ENCODE measurements at regions not wholly inside any gene's neighbourhood (a gene's known extent, or its start where the extent isn't known, plus 50 kb on each side); places are given as distances from the start of the nearest gene placed in this dataset.

DNA sequence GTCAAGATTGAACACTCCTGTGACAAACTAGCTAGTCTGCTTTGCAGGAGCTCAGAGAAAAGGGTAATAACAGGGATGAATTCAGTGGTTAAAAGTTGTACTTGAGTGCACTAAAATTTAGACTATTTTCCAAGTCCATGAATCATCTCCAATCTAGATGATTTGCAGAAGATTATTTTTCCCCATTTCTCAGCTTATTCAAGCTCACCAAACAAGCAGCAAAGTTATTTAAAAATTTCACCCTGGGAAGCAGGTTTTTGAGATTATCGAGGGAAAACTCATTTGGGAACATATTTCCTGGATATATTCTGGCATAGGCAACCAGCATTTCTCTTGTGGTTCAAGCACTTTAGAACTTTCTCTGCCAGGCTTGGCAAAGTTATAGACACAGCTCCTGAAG, 311.4 kb downstream of the TLE1 start:
- CTCF ChIA-PET (ENCODE audit: low intra/inter-chr PET ratio, low total read pairs), result no interaction called here
- no peaks in the 10 kb centered on the region for H3K36me3 ChIP-seq (replicated peaks in 1 of 2; ENCODE audit: control insufficient read depth in 1 of 2, insufficient read depth in 2 of 2, low read length in 2 of 2)
- H3K79me2 ChIP-seq (ENCODE audit: insufficient read depth, low read length), result no peaks in the 10 kb centered on the region
- in situ Hi-C loops (cut with HindIII; ENCODE audit: extremely low pct_ligation_motif_present, low pct_unique_long_range_greater_than_20kb) (no loop called here), intact Hi-C loops (cut with micrococcal nuclease; ENCODE audit: unreplicated experiment) (no loop called here)
- H3K4me3 ChIP-seq (replicated peaks in 1 of 3; ENCODE audit: insufficient read depth in 1 of 3, low read depth in 2 of 3, low read length in 3 of 3), result no peak overlapping the region
- ATAC-seq (no peak), FAIRE-seq (no peak), DNase-seq (ENCODE audit: low spot score) (no peak)
- BruUV-seq (replicated peaks), result no TSS peak
- H3K27ac ChIP-seq (ENCODE audit: extremely low read length, insufficient read depth, low read length), result no peak overlapping the region
- 8% methylated on average over 1 of the region's 1 CpG for WGBS (ENCODE audit: low lambda C conversion rate)
- no peak overlapping the region for H2AFZ ChIP-seq (ENCODE audit: low read length)
- TF ChIP-seq NONO (IDR thresholded peaks at IDR 0.05) (no peak), NONO (CRISPR knock-in tag; conservative IDR thresholded peaks at IDR 0.05) (no peak), ZNF253 (CRISPR knock-in tag; IDR thresholded peaks at IDR 0.05; ENCODE audit: borderline replicate concordance) (no peak), PAX8 (CRISPR knock-in tag; IDR thresholded peaks at IDR 0.05; ENCODE audit: borderline replicate concordance) (no peak), WIZ (CRISPR knock-in tag; IDR thresholded peaks at IDR 0.05) (no peak), KDM5B (CRISPR knock-in tag; IDR thresholded peaks at IDR 0.05; ENCODE audit: borderline replicate concordance) (no peak), NR3C1 (CRISPR knock-in tag; IDR thresholded peaks at IDR 0.05) (no peak), RFXAP (CRISPR knock-in tag; IDR thresholded peaks at IDR 0.05; ENCODE audit: borderline replicate concordance) (no peak), SALL2 (CRISPR knock-in tag; IDR thresholded peaks at IDR 0.05) (no peak), GABPB1 (CRISPR knock-in tag; IDR thresholded peaks at IDR 0.05) (no peak), CHCHD3 (CRISPR knock-in tag; IDR thresholded peaks at IDR 0.05) (no peak), SKI (IDR thresholded peaks at IDR 0.05; ENCODE audit: partially characterized antibody) (no peak), SMYD3 (CRISPR knock-in tag; IDR thresholded peaks at IDR 0.05) (no peak), ZSCAN21 (CRISPR knock-in tag; IDR thresholded peaks at IDR 0.05; ENCODE audit: borderline replicate concordance) (no peak)
- TF ChIP-seq, protein P1, sequence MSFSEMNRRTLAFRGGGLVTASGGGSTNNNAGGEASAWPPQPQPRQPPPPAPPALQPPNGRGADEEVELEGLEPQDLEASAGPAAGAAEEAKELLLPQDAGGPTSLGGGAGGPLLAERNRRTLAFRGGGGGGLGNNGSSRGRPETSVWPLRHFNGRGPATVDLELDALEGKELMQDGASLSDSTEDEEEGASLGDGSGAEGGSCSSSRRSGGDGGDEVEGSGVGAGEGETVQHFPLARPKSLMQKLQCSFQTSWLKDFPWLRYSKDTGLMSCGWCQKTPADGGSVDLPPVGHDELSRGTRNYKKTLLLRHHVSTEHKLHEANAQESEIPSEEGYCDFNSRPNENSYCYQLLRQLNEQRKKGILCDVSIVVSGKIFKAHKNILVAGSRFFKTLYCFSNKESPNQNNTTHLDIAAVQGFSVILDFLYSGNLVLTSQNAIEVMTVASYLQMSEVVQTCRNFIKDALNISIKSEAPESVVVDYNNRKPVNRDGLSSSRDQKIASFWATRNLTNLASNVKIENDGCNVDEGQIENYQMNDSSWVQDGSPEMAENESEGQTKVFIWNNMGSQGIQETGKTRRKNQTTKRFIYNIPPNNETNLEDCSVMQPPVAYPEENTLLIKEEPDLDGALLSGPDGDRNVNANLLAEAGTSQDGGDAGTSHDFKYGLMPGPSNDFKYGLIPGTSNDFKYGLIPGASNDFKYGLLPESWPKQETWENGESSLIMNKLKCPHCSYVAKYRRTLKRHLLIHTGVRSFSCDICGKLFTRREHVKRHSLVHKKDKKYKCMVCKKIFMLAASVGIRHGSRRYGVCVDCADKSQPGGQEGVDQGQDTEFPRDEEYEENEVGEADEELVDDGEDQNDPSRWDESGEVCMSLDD (CRISPR knock-in tag; IDR thresholded peaks at IDR 0.05; ENCODE audit: borderline replicate concordance), result no peak
- TF ChIP-seq, protein P2, sequence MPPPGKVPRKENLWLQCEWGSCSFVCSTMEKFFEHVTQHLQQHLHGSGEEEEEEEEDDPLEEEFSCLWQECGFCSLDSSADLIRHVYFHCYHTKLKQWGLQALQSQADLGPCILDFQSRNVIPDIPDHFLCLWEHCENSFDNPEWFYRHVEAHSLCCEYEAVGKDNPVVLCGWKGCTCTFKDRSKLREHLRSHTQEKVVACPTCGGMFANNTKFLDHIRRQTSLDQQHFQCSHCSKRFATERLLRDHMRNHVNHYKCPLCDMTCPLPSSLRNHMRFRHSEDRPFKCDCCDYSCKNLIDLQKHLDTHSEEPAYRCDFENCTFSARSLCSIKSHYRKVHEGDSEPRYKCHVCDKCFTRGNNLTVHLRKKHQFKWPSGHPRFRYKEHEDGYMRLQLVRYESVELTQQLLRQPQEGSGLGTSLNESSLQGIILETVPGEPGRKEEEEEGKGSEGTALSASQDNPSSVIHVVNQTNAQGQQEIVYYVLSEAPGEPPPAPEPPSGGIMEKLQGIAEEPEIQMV (CRISPR knock-in tag; IDR thresholded peaks at IDR 0.05; ENCODE audit: low read depth), result no peak
- TF ChIP-seq, protein P3, sequence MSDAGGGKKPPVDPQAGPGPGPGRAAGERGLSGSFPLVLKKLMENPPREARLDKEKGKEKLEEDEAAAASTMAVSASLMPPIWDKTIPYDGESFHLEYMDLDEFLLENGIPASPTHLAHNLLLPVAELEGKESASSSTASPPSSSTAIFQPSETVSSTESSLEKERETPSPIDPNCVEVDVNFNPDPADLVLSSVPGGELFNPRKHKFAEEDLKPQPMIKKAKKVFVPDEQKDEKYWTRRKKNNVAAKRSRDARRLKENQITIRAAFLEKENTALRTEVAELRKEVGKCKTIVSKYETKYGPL (CRISPR knock-in tag; IDR thresholded peaks at IDR 0.05), result no peak
- no peaks in the 10 kb centered on the region for H4K20me1 ChIP-seq (ENCODE audit: insufficient read depth, low read length)
- H3K4me2 ChIP-seq (ENCODE audit: low read depth, low read length), result no peak overlapping the region
- no peaks in the 10 kb centered on the region for H3K4me1 ChIP-seq (ENCODE audit: insufficient read depth, low read length)
- peaks cover 1 to 10% of the 10 kb centered on the region in 2 experiments; a peak in 2 of 5 replicates for H3K27me3 ChIP-seq (ENCODE audit: control insufficient read depth in 1 of 2, insufficient read depth in 2 of 2, low read length in 2 of 2)
- H3K9me3 ChIP-seq (ENCODE audit: low read length), result no peaks in the 10 kb centered on the region
- H3K9ac ChIP-seq (ENCODE audit: insufficient read depth, low read depth, low read length), result no peak overlapping the region
- POLR2A ChIA-PET, result no interaction called here
